ENCODE measurements at regions not wholly inside any gene's neighbourhood (a gene's known extent, or its start where the extent isn't known, plus 50 kb on each side); places are given as distances from the start of the nearest gene placed in this dataset.

DNA sequence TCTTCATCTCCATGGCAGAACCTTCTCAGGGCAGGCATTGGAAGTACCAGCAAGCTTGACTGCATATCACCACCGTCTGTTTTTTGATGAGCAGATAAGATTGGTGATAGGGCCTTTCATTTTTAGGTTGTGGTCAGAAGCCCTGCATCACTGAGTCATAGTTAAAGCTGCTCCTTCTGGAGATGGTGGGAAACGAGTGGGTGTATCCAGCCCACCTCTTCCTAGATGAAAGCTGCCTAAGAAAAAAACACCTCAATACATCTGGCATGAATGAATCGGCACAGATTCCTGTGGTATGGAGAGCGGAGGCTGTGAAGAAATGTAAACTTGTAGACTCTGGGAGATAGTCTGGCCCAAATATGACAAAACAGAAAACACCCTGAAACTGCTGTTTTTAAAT lies 248.7 kb upstream of the EGLN3 start:
- no peak for TF ChIP-seq CTCF (IDR thresholded peaks at IDR 0.05)
- TF ChIP-seq EZH2 (IDR thresholded peaks at IDR 0.05; ENCODE audit: borderline replicate concordance, insufficient read depth, low read depth, low read length, poor library complexity, severe bottlenecking): no peak
